ENCODE measurements at regions not wholly inside any gene's neighbourhood (a gene's known extent, or its start where the extent isn't known, plus 50 kb on each side); places are given as distances from the start of the nearest gene placed in this dataset.

DNA sequence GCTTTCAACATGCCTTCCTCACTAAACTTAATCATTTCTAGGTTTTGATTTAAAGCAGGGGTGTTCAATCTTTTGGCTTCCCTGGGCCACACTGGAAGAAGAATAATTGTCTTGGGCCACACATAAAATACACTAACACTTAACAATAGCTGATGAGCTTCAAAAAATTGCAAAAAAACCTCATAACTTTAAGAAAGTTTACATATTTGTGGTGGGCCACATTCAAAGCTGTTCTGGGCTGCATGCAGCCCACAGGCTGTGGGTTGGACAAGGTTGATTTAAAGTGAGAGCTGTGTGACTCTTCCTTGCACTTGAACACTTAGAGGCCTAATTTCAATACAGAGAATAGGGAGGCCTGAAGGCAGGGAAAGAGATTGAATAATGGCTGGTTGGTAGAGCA, 598.3 kb downstream of the EFNA5 start:
- Histone ChIP-seq H3K4me1 (no peaks in the 10 kb centered on the region), H3K36me3 (no peaks in the 10 kb centered on the region), H3K27me3 (no peaks in the 10 kb centered on the region), H3K9me3 (no peaks in the 10 kb centered on the region), H3K4me3 (no peak overlapping the region), H3K27ac (no peak overlapping the region)
- ATAC-seq (ENCODE audit: low FRiP score in 2 of 2) (no peak), DNase-seq (no peak)
- TF ChIP-seq POLR2AphosphoS5 (IDR thresholded peaks at IDR 0.05) = no peak
- TF ChIP-seq EP300 (IDR thresholded peaks at IDR 0.05) = no peak
- no peak for TF ChIP-seq CTCF (IDR thresholded peaks at IDR 0.05)
- no peak for TF ChIP-seq POLR2A (IDR thresholded peaks at IDR 0.05)

DNA sequence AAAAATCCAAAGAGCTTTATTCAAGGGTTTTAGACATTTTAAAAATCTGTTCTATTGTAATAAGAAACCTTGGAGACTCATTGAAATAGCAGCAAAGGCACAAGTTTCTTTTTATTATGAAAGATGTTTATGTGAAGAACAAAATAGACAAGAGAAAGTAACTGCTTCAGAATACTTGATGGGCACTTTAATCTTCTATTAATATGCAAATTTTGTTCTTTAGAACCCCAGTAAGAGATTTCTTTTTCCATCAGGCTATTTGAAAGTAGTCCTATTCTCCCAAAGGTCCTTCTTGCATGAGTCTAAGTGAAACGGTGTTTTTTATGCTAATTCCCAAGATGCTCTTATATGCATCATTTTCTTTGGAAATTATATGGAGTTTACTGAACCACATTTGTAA, 602.0 kb downstream of the EFNA5 start:
- Histone ChIP-seq H3K9me3 (no peaks in the 10 kb centered on the region), H3K27me3 (no peaks in the 10 kb centered on the region), H3K4me3 (no peak overlapping the region), H3K27ac (no peak overlapping the region), H3K36me3 (no peaks in the 10 kb centered on the region), H3K4me1 (no peaks in the 10 kb centered on the region)
- ATAC-seq (ENCODE audit: low FRiP score in 2 of 2) (no peak), DNase-seq (no peak)
- TF ChIP-seq POLR2A (IDR thresholded peaks at IDR 0.05) (no peak), CTCF (IDR thresholded peaks at IDR 0.05) (no peak), EP300 (IDR thresholded peaks at IDR 0.05) (no peak), POLR2AphosphoS5 (IDR thresholded peaks at IDR 0.05) (no peak)
- WGBS, 2 donors = 42 to 58% methylated on average over 1 of the region's 1 CpG

DNA sequence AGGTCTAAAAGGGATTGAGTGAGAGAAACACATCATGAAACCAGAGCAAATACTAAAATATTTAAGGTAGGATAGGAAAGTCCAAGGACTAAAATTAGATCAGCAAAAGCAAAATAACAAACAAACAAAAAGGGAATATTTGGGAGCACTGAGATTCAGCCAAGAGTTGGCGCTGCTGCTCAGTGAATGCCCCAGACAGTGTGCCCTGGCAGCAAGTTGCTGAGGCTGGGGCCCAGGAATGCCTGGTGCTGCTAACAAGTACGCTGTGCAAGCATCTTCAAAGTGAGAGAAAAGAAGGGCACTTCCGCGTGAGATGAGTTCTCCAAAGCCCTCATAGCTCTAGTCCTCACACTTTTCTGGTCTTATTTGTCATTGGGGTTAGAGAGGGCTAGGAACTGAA, 603.3 kb downstream of the EFNA5 start:
- Histone ChIP-seq H3K27ac (no peak overlapping the region), H3K9me3 (no peaks in the 10 kb centered on the region), H3K36me3 (no peaks in the 10 kb centered on the region), H3K27me3 (no peaks in the 10 kb centered on the region), H3K4me3 (no peak overlapping the region), H3K4me1 (no peaks in the 10 kb centered on the region)
- 56 to 63% methylated on average over 4 of the region's 4 CpGs for WGBS, 2 donors
- no peak for ATAC-seq (ENCODE audit: low FRiP score in 2 of 2)
- peak in 1 of 2 donors; percentile 22 for DNase-seq
- TF ChIP-seq EP300 (IDR thresholded peaks at IDR 0.05) (no peak), CTCF (IDR thresholded peaks at IDR 0.05) (no peak), POLR2A (IDR thresholded peaks at IDR 0.05) (no peak), POLR2AphosphoS5 (IDR thresholded peaks at IDR 0.05) (no peak)

DNA sequence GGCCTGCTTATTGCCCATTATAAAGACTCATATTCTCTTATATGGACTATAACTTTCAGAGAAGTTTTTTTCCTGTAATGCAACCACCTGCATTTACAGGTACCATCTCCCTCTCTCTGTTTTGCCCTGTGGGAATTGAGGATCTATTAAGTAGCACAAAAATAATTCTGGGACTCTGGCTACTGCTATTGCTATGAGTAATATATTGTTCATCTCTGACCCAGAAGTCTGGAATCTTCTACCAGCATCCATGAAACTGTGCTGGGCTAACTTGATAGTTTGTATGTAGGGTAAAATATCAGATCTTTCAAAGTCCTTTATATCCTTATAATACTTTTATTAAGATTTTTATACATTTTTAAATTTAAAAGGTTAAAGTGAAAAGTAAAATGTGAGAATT, 607.2 kb downstream of the EFNA5 start:
- Histone ChIP-seq H3K4me3 (no peak overlapping the region), H3K9me3 (no peaks in the 10 kb centered on the region), H3K27me3 (no peaks in the 10 kb centered on the region), H3K36me3 (no peaks in the 10 kb centered on the region), H3K27ac (no peak overlapping the region), H3K4me1 (no peaks in the 10 kb centered on the region)
- no peak for TF ChIP-seq POLR2A (IDR thresholded peaks at IDR 0.05)
- TF ChIP-seq POLR2AphosphoS5 (IDR thresholded peaks at IDR 0.05) = no peak
- no peak for TF ChIP-seq CTCF (IDR thresholded peaks at IDR 0.05)
- TF ChIP-seq EP300 (IDR thresholded peaks at IDR 0.05) = no peak
- DNase-seq (no peak), ATAC-seq (ENCODE audit: low FRiP score in 2 of 2) (no peak)

- TF ChIP-seq EP300 (IDR thresholded peaks at IDR 0.05) (no peak), CTCF (IDR thresholded peaks at IDR 0.05) (no peak), POLR2A (IDR thresholded peaks at IDR 0.05) (no peak), POLR2AphosphoS5 (IDR thresholded peaks at IDR 0.05) (no peak)
- H3K27me3 ChIP-seq = no peaks in the 10 kb centered on the region
- no peak overlapping the region for H3K27ac ChIP-seq
- H3K4me1 ChIP-seq = no peaks in the 10 kb centered on the region
- no peak overlapping the region for H3K4me3 ChIP-seq
- DNase-seq (no peak), ATAC-seq (ENCODE audit: low FRiP score in 2 of 2) (no peak)
- no peaks in the 10 kb centered on the region for H3K36me3 ChIP-seq
- WGBS, 2 donors = 53 to 82% methylated on average over 3 of the region's 3 CpGs
- no peaks in the 10 kb centered on the region for H3K9me3 ChIP-seq
These were observed 611.9 kb downstream of the EFNA5 start for GRCh38 chr5:107058803-107059202.
